ENCODE measurements at regions not wholly inside any gene's neighbourhood (a gene's known extent, or its start where the extent isn't known, plus 50 kb on each side); places are given as distances from the start of the nearest gene placed in this dataset.

- TF ChIP-seq POLR2A (IDR thresholded peaks at IDR 0.05) = no peak
- TF ChIP-seq, protein P1, sequence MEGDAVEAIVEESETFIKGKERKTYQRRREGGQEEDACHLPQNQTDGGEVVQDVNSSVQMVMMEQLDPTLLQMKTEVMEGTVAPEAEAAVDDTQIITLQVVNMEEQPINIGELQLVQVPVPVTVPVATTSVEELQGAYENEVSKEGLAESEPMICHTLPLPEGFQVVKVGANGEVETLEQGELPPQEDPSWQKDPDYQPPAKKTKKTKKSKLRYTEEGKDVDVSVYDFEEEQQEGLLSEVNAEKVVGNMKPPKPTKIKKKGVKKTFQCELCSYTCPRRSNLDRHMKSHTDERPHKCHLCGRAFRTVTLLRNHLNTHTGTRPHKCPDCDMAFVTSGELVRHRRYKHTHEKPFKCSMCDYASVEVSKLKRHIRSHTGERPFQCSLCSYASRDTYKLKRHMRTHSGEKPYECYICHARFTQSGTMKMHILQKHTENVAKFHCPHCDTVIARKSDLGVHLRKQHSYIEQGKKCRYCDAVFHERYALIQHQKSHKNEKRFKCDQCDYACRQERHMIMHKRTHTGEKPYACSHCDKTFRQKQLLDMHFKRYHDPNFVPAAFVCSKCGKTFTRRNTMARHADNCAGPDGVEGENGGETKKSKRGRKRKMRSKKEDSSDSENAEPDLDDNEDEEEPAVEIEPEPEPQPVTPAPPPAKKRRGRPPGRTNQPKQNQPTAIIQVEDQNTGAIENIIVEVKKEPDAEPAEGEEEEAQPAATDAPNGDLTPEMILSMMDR (IDR thresholded peaks at IDR 0.05) = no peak
Observed at GRCh38 chr9:14437354-14438231, 123.7 kb upstream of the NFIB start.

All from lower leg skin (tissue), 3 donors.